ENCODE measurements at regions not wholly inside any gene's neighbourhood (a gene's known extent, or its start where the extent isn't known, plus 50 kb on each side); places are given as distances from the start of the nearest gene placed in this dataset.
"Not testable (repeated sequence)": the region's sequence is repeated elsewhere in the genome, so short reads cannot be mapped to it uniquely, and the experiment has no call there.

- TF ChIP-seq, protein P1, sequence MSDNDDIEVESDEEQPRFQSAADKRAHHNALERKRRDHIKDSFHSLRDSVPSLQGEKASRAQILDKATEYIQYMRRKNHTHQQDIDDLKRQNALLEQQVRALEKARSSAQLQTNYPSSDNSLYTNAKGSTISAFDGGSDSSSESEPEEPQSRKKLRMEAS (IDR thresholded peaks at IDR 0.05): no peak
- no peak for TF ChIP-seq POLR2A (IDR thresholded peaks at IDR 0.05; ENCODE audit: control extremely low read depth in 1 of 2, low read depth in 2 of 2, low read length in 2 of 2)
Observed at GRCh38 chr11:112670806-112671570, 290.2 kb upstream of the NCAM1 start (continued).

DNA sequence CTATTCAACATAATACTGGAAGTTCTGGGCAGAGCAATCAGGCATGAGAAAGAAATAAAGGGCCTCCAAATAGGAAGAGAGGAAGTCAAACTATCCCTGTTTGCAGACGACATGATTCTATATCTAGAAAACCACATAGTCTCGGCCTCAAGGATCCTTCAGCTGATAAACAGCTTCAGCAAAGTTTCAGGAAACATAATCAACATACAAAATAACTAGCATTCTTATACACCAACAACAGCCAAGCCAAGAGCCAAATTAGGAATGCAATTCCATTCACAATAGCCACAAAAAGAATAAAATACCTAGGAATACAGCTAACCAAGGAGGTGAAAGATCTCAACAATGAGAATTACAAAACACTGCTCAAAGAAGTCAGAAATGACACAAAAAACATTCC is 287.8 kb upstream of the NCAM1 start:
- H3K27ac ChIP-seq (ENCODE audit: low read depth, low read length); H2BK120ac ChIP-seq (replicated peaks; ENCODE audit: low read depth, low read length); H3K18ac ChIP-seq (ENCODE audit: extremely low read depth, low read length); H3K4me3 ChIP-seq (ENCODE audit: extremely low read depth in 1 of 4, insufficient read depth in 2 of 4, low read depth in 3 of 4, low read length in 4 of 4); H2BK15ac ChIP-seq (ENCODE audit: low read length); H4K5ac ChIP-seq (ENCODE audit: insufficient read length, low read depth, low read length); FAIRE-seq; H3K23ac ChIP-seq (ENCODE audit: insufficient read length); H3K9ac ChIP-seq (replicated peaks in 1 of 4; ENCODE audit: extremely low read depth in 1 of 4, low read depth in 3 of 4, low read length in 3 of 4); H3K79me2 ChIP-seq (ENCODE audit: control insufficient read depth in 1 of 2, insufficient read depth in 2 of 2, low read length in 2 of 2); H3K4me1 ChIP-seq (replicated peaks in 1 of 4; ENCODE audit: control insufficient read depth in 3 of 4, insufficient read depth in 4 of 4, low read length in 3 of 4); H2AFZ ChIP-seq (ENCODE audit: low read length); H3K56ac ChIP-seq (replicated peaks; ENCODE audit: insufficient read length, low read depth, low read length); H2BK20ac ChIP-seq (ENCODE audit: low read length); H4K8ac ChIP-seq (ENCODE audit: extremely low read depth, insufficient read depth, low read length); H2BK5ac ChIP-seq (ENCODE audit: low read depth, low read length); H4K20me1 ChIP-seq (replicated peaks in 1 of 2; ENCODE audit: control insufficient read depth in 1 of 2, insufficient read depth in 2 of 2, low read length in 2 of 2); POLR2A ChIA-PET (ENCODE audit: partially characterized antibody); H3K4ac ChIP-seq (replicated peaks; ENCODE audit: insufficient read length, low read depth, low read length); DNase-seq (ENCODE audit: low read depth in 1 of 2, low spot score in 2 of 2); H2AK5ac ChIP-seq (ENCODE audit: low read depth, low read length); H3K27me3 ChIP-seq (replicated peaks in 1 of 4; ENCODE audit: control insufficient read depth in 3 of 4, extremely low read depth in 1 of 4, insufficient read depth in 3 of 4, low read length in 3 of 4); H4K91ac ChIP-seq (replicated peaks; ENCODE audit: insufficient read length, low read length); H3K79me1 ChIP-seq (ENCODE audit: low read depth, low read length); H3K23me2 ChIP-seq (ENCODE audit: low read depth, low read length); H3K4me2 ChIP-seq (ENCODE audit: insufficient read depth in 1 of 2, low read depth in 2 of 2, low read length in 2 of 2); H3K14ac ChIP-seq (ENCODE audit: insufficient read length); H2BK12ac ChIP-seq (ENCODE audit: low read depth, low read length); H3K36me3 ChIP-seq (ENCODE audit: control insufficient read depth in 2 of 4, insufficient read depth in 4 of 4, low read length in 3 of 4): not testable (repeated sequence)
- CTCF ChIA-PET (ENCODE audit: partially characterized antibody): interaction anchor here (1.7 kb wide), 1 partner anchor 232 kb away, joined by 5 read pairs; no protein-coding TSS in a partner anchor
- 100% methylated on average over 2 of the region's 2 CpGs; no CpG with 5 or more reads in 1 of the 2 experiments for WGBS, 2 experiments (ENCODE audit: extremely low coverage in 1 of 2, insufficient coverage in 1 of 2, insufficient read length in 1 of 2, insufficient replicate concordance in 2 of 2, low coverage in 1 of 2, low lambda C conversion rate in 2 of 2, missing lambda C conversion rate in 1 of 2)
- H3K9me3 ChIP-seq (ENCODE audit: insufficient read depth in 2 of 2, low read depth in 1 of 2, low read length in 1 of 2): peaks cover 3 to 15% of the 10 kb centered on the region in 2 experiments; a peak in 2 of 4 replicates

All from H1 (cell line).